SK-N-SH (cell line): ENCODE measurements at regions not wholly inside any gene's neighbourhood (a gene's known extent, or its start where the extent isn't known, plus 50 kb on each side); places are given as distances from the start of the nearest gene placed in this dataset.

Experiments
- CHD2 ChIP-seq: fragments of 150-350 bp; IDR thresholded peaks from 2 replicates; pipeline ENCODE4 v1.6.1; 2018; ENCODE audit warnings: low read length; ENCODE audit not compliant: partially characterized antibody
- CTCF ChIP-seq: fragments of 200-600 bp; sonication (generic); IDR thresholded peaks from 2 replicates; pipeline ENCODE4 v1.6.1; 2017; ENCODE audit warnings: antibody characterized with exemption, mild to moderate bottlenecking, moderate library complexity
- SMC3 ChIP-seq: IDR thresholded peaks from 2 replicates; pipeline ENCODE4 v1.6.1; 2012; ENCODE audit warnings: low read depth, low read length, improper control_type of control experiment

GRCh38 chr9:79371948-79372555, 199.7 kb upstream of the TLE4 start:
- TF ChIP-seq CHD2 (no peak), CTCF (no peak), SMC3 (no peak)
